ENCODE measurements at regions not wholly inside any gene's neighbourhood (a gene's known extent, or its start where the extent isn't known, plus 50 kb on each side); places are given as distances from the start of the nearest gene placed in this dataset.

DNA sequence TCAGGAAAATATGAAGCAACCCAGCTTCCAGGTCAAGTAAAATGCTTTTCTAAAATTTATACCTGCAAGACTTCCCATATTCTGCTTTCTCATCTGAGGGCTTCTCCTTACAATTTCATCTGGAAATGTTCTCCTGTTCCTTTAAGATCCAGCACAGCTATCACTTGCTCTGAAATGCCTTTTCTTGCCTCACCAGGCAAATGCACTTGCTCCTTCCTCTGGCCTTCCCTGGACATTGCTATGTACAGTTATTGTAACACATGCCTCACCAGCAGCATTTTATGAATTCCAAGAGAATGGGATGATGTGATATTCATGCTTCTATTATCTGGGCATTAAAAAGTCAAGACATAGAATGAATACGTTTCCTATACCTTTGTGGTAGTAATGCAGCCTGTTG is 842.1 kb upstream of the INTU start:
- TF ChIP-seq, protein P1, sequence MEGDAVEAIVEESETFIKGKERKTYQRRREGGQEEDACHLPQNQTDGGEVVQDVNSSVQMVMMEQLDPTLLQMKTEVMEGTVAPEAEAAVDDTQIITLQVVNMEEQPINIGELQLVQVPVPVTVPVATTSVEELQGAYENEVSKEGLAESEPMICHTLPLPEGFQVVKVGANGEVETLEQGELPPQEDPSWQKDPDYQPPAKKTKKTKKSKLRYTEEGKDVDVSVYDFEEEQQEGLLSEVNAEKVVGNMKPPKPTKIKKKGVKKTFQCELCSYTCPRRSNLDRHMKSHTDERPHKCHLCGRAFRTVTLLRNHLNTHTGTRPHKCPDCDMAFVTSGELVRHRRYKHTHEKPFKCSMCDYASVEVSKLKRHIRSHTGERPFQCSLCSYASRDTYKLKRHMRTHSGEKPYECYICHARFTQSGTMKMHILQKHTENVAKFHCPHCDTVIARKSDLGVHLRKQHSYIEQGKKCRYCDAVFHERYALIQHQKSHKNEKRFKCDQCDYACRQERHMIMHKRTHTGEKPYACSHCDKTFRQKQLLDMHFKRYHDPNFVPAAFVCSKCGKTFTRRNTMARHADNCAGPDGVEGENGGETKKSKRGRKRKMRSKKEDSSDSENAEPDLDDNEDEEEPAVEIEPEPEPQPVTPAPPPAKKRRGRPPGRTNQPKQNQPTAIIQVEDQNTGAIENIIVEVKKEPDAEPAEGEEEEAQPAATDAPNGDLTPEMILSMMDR (IDR thresholded peaks at IDR 0.05; ENCODE audit: low read length) = no peak
- TF ChIP-seq EZH2phosphoT487 (IDR thresholded peaks at IDR 0.05; ENCODE audit: low read length) = no peak
